BJ (cell line): ENCODE measurements at regions not wholly inside any gene's neighbourhood (a gene's known extent, or its start where the extent isn't known, plus 50 kb on each side); places are given as distances from the start of the nearest gene placed in this dataset.

Experiments
- CTCF ChIA-PET: fragments of 350-600 bp; formaldehyde crosslinking; extraction: SDS; loops from one replicate; lab custom pipeline; 2021; ENCODE audit warnings: antibody characterized with exemption, inconsistent platforms; lab: Yijun Ruan, JAX
- POLR2A ChIA-PET: fragments of 300-600 bp; sonication (Branson Sonifier 250); formaldehyde crosslinking; extraction: SDS; loops from one replicate; lab custom pipeline; 2021; ENCODE audit warnings: antibody characterized with exemption; lab: Charles Lee
- DNase-seq: peaks from one replicate; pipeline ENCODE4 v3.0.0-alpha.2; 2011; ENCODE audit warnings: low read depth
- H3K27me3 ChIP-seq: 2 replicates; pipeline ENCODE4 v1.6.0; 2011; ENCODE audit warnings: low read length; ENCODE audit not compliant: control insufficient read depth, insufficient read depth
- H3K36me3 ChIP-seq: 2 replicates; pipeline ENCODE4 v1.5.1; 2011; ENCODE audit warnings: low read length; ENCODE audit not compliant: control insufficient read depth, insufficient read depth
- H3K4me3 ChIP-seq: 2 replicates; pipeline ENCODE4 v1.5.1; 2011; ENCODE audit warnings: low read depth, mild to moderate bottlenecking, control low read depth, low read length
- CTCF ChIP-seq: IDR thresholded peaks from 2 replicates; pipeline ENCODE4 v1.5.1; 2011; ENCODE audit warnings: low read depth, mild to moderate bottlenecking, control low read depth, inconsistent platforms, low read length, moderate library complexity; ENCODE audit not compliant: insufficient read depth

- CTCF ChIA-PET, result interaction anchor here (0.9 kb wide), 1 partner anchor 19 kb away, joined by 3 read pairs; no protein-coding TSS in a partner anchor
- POLR2A ChIA-PET, result no interaction called here
- Histone ChIP-seq H3K4me3 (no peak overlapping the region), H3K27me3 (no peaks in the 10 kb centered on the region), H3K36me3 (no peaks in the 10 kb centered on the region)
- TF ChIP-seq CTCF, result no peak
- DNase-seq, result no peak
Measured at GRCh38 chr2:212610872-212611425, 72.3 kb upstream of the ERBB4 start.

- Histone ChIP-seq H3K4me3 (no peak overlapping the region), H3K36me3 (no peaks in the 10 kb centered on the region), H3K27me3 (no peaks in the 10 kb centered on the region)
- no peak for DNase-seq
- TF ChIP-seq CTCF, result no peak
- ChIA-PET CTCF (no interaction called here), POLR2A (no interaction called here)
Measured at GRCh38 chr2:212609479-212609878, 70.9 kb upstream of the ERBB4 start.

GRCh38 chr2:212607080-212607479 is 68.5 kb upstream of the ERBB4 start:
- POLR2A ChIA-PET, result no interaction called here
- no peak for DNase-seq
- CTCF ChIA-PET, result no interaction called here
- no peaks in the 10 kb centered on the region for H3K36me3 ChIP-seq
- no peaks in the 10 kb centered on the region for H3K27me3 ChIP-seq
- no peak for TF ChIP-seq CTCF
- H3K4me3 ChIP-seq, result no peak overlapping the region

- POLR2A ChIA-PET, result no interaction called here
- Histone ChIP-seq H3K36me3 (no peaks in the 10 kb centered on the region), H3K4me3 (no peak overlapping the region), H3K27me3 (no peaks in the 10 kb centered on the region)
- CTCF ChIA-PET, result no interaction called here
- no peak for TF ChIP-seq CTCF
- DNase-seq, result no peak
Measured at GRCh38 chr2:212606232-212606631, 67.6 kb upstream of the ERBB4 start.

GRCh38 chr2:212596688-212597087 is 58.1 kb upstream of the ERBB4 start:
- Histone ChIP-seq H3K36me3 (no peaks in the 10 kb centered on the region), H3K4me3 (no peak overlapping the region), H3K27me3 (no peaks in the 10 kb centered on the region)
- ChIA-PET CTCF (no interaction called here), POLR2A (interaction anchor here (0.7 kb wide), 1 partner anchor 301 kb away, joined by 3 read pairs; no protein-coding TSS in a partner anchor)
- DNase-seq, result no peak
- no peak for TF ChIP-seq CTCF
